GM12873 (cell line): ENCODE measurements at regions not wholly inside any gene's neighbourhood (a gene's known extent, or its start where the extent isn't known, plus 50 kb on each side); places are given as distances from the start of the nearest gene placed in this dataset.

Experiments used
- TF ChIP-seq, protein P1 (sequence below): IDR thresholded peaks from 2 replicates; pipeline ENCODE4 v1.5.1; 2012; ENCODE audit warnings: low read depth, mild to moderate bottlenecking, moderate library complexity, low read length, control low read depth; ENCODE audit not compliant: insufficient read depth; ENCODE audit errors: missing control alignments

DNA sequence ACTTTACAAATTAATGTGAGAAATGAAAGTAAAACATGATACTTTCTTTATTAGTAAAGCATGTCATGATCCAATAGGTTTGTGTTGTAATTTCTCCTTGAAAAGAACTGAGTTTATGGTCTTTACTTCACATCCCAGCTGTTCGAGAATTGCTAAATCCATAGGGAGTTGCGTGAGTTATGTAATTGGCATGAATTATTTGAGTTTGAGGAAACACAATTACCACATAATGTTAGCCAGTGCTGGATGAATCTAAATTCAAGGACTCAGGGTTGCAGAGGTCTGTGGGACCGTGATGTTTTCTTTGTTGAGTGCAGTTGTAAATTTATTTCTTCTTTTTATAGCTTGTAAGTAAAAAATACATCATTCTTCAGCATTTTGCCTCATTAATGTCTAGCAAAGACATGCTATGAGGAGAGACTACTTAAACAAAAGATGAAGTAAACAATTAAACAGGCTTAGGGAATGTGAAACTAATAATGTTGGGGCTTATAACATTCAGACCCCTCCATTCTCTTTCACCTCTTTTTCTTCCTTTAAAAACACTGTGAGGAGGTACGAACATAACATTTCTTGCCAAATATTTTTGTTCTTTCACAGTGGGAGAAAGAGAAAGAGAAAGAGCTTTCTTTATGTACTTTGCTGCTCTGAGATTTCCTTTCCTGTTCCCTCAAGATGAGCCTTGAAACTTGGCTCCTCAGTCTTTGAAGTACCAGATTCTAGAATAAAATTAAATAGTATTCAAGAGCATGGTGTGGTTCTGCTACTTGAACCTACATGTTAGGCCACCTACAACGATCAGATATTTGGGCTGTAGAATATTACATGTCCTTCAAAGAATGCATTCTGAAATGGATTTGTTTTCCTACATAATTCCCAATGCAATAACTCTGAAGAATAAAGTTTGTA lies 159.6 kb upstream of the ANK2 start:
- TF ChIP-seq, protein P1, sequence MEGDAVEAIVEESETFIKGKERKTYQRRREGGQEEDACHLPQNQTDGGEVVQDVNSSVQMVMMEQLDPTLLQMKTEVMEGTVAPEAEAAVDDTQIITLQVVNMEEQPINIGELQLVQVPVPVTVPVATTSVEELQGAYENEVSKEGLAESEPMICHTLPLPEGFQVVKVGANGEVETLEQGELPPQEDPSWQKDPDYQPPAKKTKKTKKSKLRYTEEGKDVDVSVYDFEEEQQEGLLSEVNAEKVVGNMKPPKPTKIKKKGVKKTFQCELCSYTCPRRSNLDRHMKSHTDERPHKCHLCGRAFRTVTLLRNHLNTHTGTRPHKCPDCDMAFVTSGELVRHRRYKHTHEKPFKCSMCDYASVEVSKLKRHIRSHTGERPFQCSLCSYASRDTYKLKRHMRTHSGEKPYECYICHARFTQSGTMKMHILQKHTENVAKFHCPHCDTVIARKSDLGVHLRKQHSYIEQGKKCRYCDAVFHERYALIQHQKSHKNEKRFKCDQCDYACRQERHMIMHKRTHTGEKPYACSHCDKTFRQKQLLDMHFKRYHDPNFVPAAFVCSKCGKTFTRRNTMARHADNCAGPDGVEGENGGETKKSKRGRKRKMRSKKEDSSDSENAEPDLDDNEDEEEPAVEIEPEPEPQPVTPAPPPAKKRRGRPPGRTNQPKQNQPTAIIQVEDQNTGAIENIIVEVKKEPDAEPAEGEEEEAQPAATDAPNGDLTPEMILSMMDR: no peak

DNA sequence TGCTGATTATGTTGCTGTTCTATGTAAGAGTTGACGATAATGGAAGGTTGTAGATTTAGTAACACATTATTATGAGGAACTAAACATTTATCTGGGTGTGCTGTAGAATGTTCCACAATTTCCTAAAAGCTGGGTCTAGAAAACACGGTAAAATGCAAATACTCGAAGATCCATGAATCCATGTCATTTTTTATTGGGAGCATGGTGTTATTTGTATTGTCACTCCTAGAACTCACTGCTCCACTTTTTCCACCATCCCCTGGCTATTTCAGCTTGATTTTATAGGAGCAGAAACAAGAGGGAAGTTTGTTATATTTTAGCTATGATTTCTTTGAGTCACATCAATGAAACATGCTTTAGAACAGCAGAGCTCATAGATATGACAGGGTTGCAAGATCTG lies 155.0 kb upstream of the ANK2 start:
- TF ChIP-seq, protein P1: no peak

DNA sequence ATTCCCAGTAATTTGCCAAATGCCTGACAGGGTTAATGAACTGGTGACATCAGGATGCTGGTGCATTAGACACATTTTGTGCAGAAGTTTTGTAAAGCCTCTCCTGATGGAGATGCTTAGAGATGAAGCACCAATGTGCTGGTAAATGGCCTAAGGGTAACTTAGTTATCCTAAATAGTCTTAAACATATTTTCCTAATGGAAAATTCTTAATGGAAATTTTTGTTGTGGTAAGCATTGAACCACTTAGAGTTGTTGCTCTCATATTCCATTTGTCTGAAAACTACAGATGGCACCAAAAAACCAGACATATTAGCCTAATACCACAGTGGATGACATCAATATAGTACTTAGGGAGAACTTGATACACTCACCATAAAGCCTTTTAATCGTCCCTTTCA lies 154.5 kb upstream of the ANK2 start:
- TF ChIP-seq, protein P1: no peak

GRCh38 chr4:112895811-112896608 lies 153.4 kb upstream of the ANK2 start:
- TF ChIP-seq, protein P1: no peak

- TF ChIP-seq, protein P1: no peak
Measured at GRCh38 chr4:112896609-112897190, 152.8 kb upstream of the ANK2 start.

DNA sequence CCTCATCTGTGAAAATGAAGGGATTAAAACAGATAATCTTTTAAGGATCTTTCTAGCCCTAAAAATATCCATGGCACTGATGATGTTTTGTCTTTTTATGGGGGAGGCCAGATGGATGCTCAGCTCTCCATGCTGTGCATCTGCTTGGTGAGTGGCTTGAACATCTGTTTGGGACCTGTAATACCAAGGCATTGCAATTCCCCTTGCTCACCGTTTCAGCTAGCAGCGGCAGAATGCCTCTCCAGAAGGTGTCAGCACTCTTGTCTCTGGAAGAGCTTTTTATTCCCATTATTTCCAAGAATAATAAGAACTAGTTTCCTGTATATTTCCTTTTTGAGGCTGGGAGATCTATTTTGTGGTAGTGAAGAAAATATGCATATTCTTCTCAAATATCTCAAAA lies 151.9 kb upstream of the ANK2 start:
- TF ChIP-seq, protein P1: no peak
